HG03135 (cell line): ENCODE measurements at regions not wholly inside any gene's neighbourhood (a gene's known extent, or its start where the extent isn't known, plus 50 kb on each side); places are given as distances from the start of the nearest gene placed in this dataset.

Experiments used
- ATAC-seq: cut with Tn5 transposase; IDR thresholded peaks from one replicate; pipeline ENCODE4 v1.9.1; 2021; ENCODE audit warnings: mild to moderate bottlenecking, moderate library complexity; ENCODE audit not compliant: unreplicated experiment

DNA sequence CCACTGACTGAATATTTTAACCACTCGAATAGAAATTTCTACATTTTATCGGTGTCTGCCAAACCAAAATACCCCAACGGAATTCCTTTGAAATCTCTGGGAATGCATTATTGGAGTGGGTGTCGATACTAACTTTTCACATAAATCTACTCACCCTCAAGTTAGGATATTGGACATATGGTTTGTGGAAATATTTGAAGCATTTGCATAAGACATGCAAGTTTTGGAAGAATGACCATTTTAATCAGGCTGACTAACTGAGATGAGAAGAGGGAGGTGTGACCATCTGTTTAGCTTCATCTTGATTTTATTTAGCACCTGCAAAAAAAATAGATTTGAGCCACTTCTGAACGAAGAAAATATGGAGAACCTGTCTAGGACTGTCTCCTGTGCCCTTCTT, 61.2 kb downstream of the KLF6 start:
- no peak for ATAC-seq

DNA sequence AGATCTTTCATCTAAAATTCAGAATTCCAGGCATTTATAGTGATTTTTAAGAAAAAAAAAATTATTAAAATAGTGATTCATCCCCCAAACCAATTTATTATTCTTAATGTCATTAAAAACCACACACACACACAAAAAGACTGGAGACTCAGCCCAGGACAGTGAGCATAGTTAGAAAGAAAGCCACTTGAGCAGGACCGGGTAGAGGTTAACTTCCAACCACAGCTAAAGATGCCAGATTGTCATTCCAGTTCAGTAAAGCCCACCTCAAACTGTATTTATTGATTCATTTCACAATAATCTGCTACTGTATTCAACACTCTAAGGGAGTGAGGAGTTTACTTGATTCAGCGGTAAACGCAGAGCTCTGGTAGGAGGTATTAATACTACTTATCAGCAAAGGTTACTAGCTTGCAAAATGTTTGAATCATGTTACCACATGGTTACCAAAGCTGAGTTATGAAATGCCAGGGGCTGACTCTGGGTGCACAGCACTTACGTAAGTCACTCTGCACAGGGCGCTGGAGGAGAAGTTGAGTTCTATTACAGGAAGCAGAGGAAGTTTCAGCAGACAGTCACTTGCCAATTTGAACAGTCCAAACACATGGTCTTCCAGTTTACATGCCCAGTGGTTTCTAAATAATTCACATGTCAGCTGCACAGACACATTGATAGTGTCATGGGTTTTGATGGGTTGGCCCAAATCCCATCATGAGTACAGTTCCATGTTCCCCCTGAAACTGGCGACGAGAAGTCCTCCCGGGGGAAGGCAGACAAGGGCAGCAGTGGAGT, 64.6 kb downstream of the KLF6 start:
- ATAC-seq, result no peak

DNA sequence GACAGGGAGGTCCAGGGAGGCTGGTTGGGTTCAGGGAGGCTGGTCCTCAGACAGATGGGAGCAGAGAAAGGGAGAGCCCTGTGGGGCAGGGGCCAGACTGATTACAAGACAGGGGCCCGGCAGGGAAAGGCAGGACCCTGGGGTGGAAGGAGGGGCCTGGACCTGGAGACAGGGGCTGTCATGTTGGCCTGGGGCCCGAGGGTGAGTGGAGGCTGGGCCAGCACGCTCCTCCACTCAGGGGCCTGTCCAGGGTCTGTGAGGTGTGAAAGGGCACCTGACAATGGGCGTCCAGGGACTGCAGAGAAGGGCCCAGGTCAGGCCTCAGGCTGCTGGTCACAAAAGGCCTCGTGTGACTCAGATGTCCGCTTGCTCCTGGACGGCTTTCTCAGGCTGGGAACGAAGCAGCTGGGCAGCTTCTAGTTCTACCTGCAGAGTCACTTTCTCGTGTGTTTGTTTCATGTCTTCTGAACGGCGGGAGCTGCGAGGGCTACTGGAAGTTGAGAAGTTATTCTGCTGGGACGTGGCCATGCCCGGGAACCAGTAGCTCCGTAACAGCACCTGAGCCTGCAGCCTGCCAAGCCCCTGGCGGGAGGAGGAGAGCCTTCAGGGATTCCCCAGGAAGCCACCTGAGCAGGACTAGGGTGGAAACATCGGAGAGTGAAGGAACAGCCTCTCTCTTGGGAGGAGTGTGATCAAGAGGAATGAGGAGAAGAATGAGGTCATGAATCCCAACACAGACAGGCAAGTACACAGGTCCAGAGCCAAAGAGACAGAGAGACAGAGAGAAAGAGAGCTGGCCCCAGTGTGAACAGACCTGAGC, 65.8 kb downstream of the KLF6 start:
- no peak for ATAC-seq

DNA sequence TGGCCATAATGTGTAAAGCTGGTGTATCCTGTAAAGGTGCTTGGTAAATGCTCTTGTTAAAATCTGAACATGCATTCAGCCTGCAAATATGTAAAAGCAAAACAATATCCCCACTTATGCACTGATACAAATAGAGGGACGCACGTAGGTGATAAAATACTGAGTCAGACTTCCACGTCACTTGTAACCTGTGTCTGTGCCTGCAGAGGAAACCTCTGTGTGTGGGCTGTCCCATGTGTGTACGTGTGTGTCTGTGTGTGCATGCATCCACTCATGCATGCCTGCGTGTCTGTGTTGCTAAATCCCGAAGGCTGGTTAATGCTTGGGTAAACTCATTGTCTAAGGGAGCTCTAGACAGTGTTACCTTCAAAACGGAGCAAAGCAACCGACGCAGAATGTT, 68.9 kb downstream of the KLF6 start:
- no peak for ATAC-seq

DNA sequence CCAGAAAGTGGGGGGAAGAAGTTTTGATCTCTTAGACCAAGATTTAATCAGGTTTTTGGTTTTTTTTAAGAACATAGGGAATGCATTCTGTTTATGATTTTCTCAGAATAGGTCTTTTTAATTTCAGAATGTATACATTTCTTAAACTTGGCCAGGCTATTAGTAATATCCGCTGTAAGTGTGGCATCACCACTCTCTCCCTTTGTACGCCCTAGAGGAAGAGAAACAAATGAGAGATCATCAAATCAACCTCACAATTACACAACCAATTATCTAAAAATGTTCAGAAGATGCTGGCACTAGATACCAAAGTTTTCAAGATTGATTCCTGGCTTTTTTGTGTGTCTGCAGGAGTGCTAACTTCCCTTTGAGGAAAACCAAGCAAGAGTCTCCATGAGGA, 70.0 kb downstream of the KLF6 start:
- ATAC-seq, result no peak

DNA sequence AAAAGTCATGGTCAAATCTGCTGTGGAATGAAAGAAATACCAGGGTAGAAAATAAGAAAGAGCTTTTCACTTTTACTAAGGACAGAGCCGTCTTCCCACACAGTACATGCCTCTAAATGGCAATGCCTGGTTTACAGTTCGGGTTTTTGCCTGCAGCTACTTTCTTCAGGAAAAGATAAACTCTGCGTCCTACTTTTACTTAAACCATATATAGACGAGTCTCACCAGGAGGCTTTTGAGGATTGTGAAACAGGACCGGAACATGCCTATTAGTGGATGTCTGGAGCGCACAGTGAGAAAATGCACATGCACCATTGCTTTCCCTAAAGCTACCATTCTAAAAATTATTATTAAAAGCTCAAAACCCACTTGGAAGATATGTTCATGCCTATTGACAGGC, 70.5 kb downstream of the KLF6 start:
- no peak for ATAC-seq

DNA sequence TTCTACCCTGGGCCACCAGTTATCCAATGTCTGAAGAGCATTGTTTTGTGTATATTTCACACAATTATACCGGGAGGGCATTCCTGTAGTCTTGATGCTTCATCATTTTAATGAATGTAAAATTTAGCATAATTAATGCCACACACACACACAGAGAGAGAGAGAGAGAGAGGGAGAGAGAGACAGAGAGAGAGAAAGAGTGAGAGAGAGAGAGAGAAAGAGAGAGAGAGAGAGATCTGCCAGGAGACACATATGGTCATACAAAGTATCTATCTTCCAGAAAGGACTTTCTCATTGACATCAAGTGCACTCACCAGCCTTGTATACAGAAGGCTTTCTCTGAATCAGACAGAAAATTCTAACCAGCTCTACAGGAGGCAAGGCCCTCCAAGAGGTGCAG, 72.3 kb downstream of the KLF6 start:
- ATAC-seq, result no peak

DNA sequence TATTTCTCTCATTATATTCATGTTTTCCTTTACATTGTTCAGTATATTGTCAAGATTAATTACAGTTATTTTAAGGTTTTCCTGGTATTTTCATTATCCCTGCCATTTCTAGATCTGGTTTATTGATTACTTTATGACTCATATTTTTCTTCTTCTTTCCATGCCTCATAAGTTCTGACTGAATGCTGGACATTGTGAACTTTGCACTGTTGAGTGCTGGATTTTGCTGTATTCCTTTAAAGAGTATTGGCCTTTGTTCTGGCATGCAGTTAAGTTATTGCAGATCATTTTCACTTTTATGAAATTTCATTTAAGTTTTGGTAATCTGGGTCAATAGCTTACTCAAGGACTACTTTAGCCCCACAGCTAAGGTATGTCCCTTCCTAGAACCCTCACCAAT, 73.1 kb downstream of the KLF6 start:
- no peak for ATAC-seq

DNA sequence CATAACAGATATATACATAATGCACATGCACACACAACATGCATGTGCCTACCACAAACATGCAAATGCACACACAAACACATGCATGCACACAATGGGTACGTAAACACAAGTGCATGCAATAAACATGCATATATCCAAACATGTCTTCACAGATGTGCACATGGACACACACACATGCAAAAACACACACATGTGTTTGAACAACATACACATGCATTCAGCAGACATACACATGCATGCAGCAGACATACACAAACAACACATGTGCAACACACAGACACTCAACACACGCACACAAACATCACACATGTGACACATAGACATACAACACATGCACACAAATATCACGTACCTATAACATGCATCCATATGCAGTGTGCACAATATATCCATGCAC, 74.2 kb downstream of the KLF6 start:
- no peak for ATAC-seq

DNA sequence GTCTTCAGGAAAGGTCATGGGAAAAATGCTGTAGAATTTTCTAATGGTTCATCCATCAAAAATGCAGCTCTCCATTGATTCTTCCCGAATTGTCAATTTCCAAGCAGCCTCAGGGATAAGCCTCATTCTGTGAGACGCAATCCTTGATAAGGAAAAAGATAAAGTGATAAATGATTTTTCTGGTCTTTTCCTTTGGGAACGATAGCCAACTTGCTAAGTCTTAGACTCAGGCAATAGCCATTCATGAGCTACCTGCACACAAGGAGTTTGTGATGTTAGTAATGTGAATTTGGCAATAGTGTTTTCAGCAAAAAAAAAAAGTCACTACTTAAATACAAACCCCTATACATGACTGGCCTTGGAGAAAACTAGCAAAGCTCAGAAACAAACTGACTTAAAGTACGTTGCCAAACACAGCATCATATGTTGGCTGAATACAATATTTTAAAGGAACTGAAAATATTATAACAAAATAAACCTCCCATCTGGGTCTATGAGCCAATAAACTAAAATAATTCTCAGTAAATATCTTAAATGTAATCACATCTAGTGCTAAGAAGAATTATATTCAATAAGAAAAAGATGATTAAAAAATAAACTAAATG, 75.5 kb downstream of the KLF6 start:
- ATAC-seq, result no peak

DNA sequence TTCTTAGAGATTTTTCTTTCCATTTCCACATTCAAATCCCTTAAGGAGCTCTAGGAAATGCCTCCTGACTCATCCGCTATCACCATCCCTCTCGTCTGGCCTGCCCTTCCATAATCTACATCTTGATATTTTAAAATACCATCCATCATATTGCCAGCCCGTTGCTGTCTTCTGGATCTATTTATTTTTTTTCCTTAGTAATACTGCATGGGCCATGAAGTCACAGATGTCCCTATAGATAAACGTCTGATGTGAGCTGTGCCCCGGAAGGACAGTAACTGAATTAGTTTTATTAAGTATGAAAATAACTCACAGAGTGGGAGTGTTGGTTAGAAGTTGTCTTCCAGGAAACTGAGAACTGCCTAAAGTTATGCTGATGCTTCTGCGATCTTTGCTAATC, 76.2 kb downstream of the KLF6 start:
- no peak for ATAC-seq

DNA sequence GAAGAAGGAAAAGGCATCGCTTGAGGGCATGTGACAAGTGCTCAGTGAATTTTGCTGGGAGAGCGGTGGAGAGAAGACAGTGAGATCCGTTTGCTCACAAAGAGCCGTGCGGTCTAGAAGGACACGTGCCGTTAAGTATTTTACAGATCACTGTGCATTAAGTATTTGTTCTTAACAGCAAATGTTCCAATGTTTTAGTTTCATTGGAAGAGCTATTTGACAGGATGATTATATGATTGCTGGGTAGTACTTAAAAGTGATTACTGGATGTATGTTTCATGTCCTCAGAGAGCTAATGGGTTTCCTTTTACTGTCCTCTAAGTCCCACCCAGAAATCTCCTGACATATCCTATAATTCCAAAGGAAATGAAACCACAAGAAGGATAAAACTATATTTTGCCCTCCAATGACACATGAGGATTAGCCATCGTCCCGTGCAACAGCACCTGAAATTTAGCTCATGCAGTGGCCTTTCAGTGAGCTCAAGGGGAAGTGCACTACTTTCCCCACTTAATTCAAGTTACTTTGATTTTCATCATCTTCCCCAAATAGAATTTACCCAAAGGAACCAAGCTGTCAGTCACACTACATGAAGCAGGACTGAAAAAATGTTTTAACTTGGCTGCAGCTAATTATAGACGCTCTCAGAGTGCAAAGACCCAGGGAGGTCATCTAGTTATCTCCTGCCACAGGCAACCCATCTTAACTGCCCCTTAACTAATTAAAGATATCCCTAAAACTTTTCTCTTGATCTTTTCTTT, 80.3 kb downstream of the KLF6 start:
- no peak for ATAC-seq

DNA sequence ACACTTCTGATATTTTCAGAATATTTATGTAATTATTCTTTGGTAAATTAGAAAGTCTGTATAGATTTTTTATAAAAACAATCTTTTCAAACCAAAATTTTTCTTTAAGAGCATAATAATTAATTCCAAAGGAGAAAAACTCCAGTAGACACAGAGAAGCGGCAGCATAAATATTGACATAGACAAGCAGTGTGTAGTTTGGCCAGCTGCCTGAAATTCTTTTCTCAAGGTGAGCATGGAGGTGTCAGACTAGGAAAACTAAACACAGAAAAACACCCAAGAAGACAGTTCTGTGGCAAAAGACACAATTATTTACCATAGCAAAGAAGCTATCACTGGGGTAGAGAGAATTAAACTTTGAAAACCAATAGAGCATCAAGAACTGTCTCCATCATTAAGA, 82.4 kb downstream of the KLF6 start:
- no peak for ATAC-seq

DNA sequence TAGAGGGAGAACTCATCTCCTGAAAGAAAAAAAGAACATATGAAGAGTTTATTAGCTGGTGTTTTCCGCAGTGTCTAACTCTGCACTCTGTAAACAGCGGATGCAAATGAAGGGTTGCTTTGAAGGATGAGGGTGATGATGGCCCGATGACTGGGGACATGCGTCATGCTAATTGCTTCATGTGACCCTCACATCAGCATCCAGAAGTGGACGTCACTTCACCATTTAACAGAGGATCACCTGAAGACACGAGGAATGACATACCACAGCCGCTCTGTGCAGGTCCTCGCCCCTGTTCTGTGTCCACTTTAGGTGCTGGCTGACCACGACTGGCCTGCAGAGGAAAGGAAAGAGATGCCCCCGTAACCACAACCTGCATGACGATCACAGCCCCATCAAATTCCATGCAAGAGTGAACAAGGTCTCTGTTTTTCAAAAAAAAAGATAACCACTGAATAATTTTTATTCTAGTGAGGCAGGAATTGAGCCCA, 82.9 kb downstream of the KLF6 start:
- no peak for ATAC-seq

DNA sequence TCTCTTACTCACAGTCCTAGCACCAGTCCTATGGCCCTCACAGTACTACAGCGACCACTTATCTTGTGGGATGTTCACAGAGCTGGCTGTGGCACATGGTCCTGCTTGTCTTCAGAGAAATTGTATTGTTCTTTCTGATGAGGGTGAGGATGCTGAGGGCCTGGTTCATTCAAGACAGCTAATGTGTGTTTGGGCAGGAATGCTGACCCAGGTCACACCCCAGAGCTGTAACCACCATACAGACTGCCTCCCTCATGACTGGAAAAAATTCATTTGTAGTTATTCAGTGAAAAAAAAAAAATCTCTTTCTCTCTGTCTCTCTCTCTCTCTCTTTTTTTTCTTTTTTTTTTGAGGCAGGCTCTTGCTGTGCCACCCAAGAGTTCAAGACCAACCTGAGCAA, 83.5 kb downstream of the KLF6 start:
- no peak for ATAC-seq

DNA sequence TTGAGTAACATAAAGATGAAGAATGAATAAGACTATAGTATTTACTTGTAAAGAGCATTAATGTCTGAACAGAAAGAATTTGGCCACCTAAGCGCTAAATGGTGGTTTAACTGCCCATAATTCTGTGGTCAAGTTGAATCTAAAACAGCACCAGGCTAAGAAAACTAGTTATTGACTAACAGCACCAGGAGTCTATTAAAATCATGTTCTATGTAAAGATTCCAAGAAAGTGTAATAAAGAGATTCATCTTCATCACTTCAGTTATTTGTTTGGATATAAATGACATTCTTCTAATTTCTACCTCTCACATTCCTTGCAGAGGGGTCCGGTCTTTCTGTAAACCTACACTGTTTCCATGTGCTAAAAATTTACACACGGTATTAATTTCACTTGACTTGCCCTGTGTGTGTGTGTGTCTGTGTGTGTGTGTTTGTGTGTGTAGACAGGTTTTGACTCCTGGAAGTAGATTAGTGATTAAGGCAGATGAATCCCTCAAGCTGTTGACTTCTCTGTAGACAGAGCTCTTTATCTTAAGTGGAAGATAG, 84.4 kb downstream of the KLF6 start:
- ATAC-seq, result no peak

DNA sequence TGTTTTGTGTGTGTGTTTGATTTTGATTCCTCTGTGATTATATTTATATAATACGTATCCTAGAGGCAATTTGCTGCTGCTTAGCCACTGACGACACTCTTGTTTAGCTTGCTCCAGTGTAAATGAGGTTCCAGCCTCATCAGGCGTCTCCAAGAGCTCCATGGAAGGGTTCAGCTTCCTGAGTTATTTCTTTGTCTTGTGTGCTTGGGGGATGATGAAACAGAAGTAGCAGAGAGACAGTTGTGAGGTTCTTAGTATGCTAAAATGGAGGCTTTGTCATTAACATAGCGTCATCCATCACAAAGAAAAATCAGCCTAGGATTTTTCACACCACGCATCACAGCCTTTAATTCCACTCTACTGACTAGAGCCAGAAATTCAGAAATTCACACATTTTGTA, 85.1 kb downstream of the KLF6 start:
- ATAC-seq, result no peak

DNA sequence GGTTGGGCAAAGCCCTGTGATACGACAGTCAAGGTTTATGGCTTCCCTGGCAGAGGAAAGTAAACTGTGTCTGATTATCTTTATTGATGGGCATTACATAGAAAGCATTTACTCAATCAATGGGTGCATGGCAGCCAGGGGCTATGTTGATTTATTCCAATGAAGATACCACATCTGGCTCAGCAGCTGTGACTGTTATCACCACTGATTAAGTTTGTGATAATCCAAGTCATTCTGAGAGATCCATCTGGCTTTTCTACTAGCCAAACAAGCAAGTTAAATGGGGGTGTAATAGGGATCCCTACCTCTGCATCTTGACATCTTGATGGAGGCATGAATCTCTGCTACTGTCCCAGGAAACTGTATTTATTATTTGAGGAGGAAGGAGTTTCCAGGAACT, 86.7 kb downstream of the KLF6 start:
- no peak for ATAC-seq

DNA sequence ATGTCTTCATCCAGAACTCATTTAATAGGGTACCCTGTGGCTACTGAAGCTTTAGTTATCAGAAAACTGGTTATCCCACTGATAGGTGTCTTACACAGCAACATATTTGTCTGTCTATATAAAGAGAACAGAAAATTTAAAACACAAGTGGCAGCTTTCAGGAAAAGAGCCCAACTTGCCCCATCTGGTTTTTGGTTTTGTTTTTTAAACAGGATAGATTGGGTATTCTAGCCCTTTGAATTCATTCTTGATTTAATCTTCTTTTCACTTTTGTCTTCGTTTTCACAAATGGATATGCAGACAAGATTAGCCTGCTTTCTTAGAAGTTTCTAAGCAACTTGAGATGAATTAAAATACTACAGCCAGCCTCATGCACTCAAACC, 91.3 kb downstream of the KLF6 start:
- no peak for ATAC-seq

DNA sequence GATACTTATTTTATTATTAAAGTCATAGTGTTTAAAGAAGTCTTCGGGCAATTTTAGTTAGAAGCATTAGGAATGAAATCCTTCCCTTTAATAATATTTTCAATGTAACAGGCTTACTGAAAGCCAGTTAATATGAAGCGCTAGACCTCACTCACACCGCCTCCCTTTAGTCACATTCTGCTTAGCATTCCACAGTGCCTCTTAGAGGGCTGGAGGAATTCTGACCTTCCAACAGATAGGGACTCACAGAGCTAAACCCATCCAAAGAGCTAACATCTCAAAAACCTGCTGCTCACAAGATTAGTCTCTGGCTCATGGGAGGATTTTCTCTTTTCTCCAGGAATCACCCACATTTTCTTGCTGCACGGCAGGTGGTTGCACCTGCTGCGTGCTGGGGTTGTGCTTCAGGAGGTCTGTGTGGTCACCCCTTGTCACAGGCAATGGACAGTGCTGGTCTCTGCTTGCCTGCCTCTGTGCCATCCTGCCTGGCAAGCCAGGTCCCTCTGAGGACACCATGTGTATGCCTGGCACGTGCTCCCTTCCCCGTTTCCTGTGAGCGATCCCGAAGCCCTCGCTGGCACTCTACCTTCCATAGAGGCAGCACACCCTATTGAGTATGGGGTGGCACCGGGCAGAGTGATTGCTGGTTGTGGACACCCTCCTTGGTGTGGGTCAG, 91.8 kb downstream of the KLF6 start:
- ATAC-seq, result no peak
